Muscle of leg (tissue), 3 donors: ENCODE measurements at regions not wholly inside any gene's neighbourhood (a gene's known extent, or its start where the extent isn't known, plus 50 kb on each side); places are given as distances from the start of the nearest gene placed in this dataset.
A peak's percentile ranks its signal among the peaks of the same experiment; 100 is the strongest.
"Not testable (repeated sequence)": the region's sequence is repeated elsewhere in the genome, so short reads cannot be mapped to it uniquely, and the experiment has no call there.

Experiments used
- DNase-seq: peaks from one replicate; pipeline ENCODE4 v3.0.0; 2013
- H3K27ac ChIP-seq: one replicate; pipeline ENCODE4 v1.5.1; 2013; ENCODE audit warnings: mild to moderate bottlenecking, low read length, control low read depth
- H3K27me3 ChIP-seq: one replicate; pipeline ENCODE4 v1.6.1; 2013; ENCODE audit warnings: low read length; ENCODE audit not compliant: control insufficient read depth, insufficient read depth
- H3K36me3 ChIP-seq: one replicate; pipeline ENCODE4 v1.6.1; 2013; ENCODE audit warnings: low read length; ENCODE audit not compliant: control insufficient read depth, insufficient read depth
- H3K4me1 ChIP-seq: one replicate; pipeline ENCODE4 v1.6.1; 2013; ENCODE audit warnings: low read length; ENCODE audit not compliant: control insufficient read depth, insufficient read depth
- H3K4me3 ChIP-seq: one replicate; pipeline ENCODE4 v1.5.1; 2013; ENCODE audit warnings: low read length, control low read depth
- H3K9me3 ChIP-seq: replicated peaks from 2 replicates; pipeline ENCODE4 v1.6.1; 2013; ENCODE audit warnings: low read depth, low read length; ENCODE audit not compliant: control insufficient read depth
- WGBS: methylation state at CpG from one replicate; pipeline ENCODE4 v1.1.5; 2013; ENCODE audit warnings: missing lambda C conversion rate; ENCODE audit not compliant: insufficient coverage; 5-methylcytosine and 5-hydroxymethylcytosine counted together

GRCh38 chr13:59404331-59404730 is 759.4 kb downstream of the DIAPH3 start:
- H3K4me1 ChIP-seq, result peaks cover 13% of the 10 kb centered on the region
- no peak overlapping the region for H3K4me3 ChIP-seq
- H3K9me3 ChIP-seq, result peaks cover 12% of the 10 kb centered on the region
- DNase-seq, result no peak
- H3K27me3 ChIP-seq, result no peaks in the 10 kb centered on the region
- H3K27ac ChIP-seq, result no peak overlapping the region
- no peaks in the 10 kb centered on the region for H3K36me3 ChIP-seq

GRCh38 chr13:59407251-59407650 is 756.5 kb downstream of the DIAPH3 start:
- WGBS, result no CpG with 5 or more reads among the region's 2 CpGs
- H3K4me3 ChIP-seq, H3K27ac ChIP-seq, H3K36me3 ChIP-seq, H3K27me3 ChIP-seq, DNase-seq: not testable (repeated sequence)
- Histone ChIP-seq H3K9me3 (peaks cover 12% of the 10 kb centered on the region), H3K4me1 (peaks cover 15% of the 10 kb centered on the region)

- no peaks in the 10 kb centered on the region for H3K36me3 ChIP-seq
- H3K4me1 ChIP-seq, result peaks cover 15% of the 10 kb centered on the region
- H3K9me3 ChIP-seq, result peaks cover 12% of the 10 kb centered on the region
- no peak overlapping the region for H3K4me3 ChIP-seq
- no peaks in the 10 kb centered on the region for H3K27me3 ChIP-seq
- DNase-seq, result peak; percentile 28
- H3K27ac ChIP-seq, result peak overlapping the region; percentile 64
- WGBS, result 40% methylated on average over 1 of the region's 5 CpGs
Observed at GRCh38 chr13:59408738-59409137, 755.0 kb downstream of the DIAPH3 start.

GRCh38 chr13:59409211-59409610 is 754.5 kb downstream of the DIAPH3 start:
- Histone ChIP-seq H3K4me1 (peaks cover 15% of the 10 kb centered on the region), H3K27ac (peak overlapping the region; percentile 64), H3K27me3 (no peaks in the 10 kb centered on the region), H3K4me3 (no peak overlapping the region), H3K9me3 (peaks cover 12% of the 10 kb centered on the region), H3K36me3 (no peaks in the 10 kb centered on the region)
- DNase-seq, result peak; percentile 93
- 6% methylated on average over 2 of the region's 2 CpGs for WGBS

- DNase-seq, result no peak
- peak overlapping the region; percentile 64 for H3K27ac ChIP-seq
- peaks cover 12% of the 10 kb centered on the region for H3K9me3 ChIP-seq
- peaks cover 15% of the 10 kb centered on the region for H3K4me1 ChIP-seq
- H3K27me3 ChIP-seq, result no peaks in the 10 kb centered on the region
- H3K36me3 ChIP-seq, result no peaks in the 10 kb centered on the region
- no CpG with 5 or more reads among the region's 8 CpGs for WGBS
- H3K4me3 ChIP-seq, result no peak overlapping the region
Observed at GRCh38 chr13:59409634-59410200, 754.0 kb downstream of the DIAPH3 start.

GRCh38 chr13:59413126-59413525 is 750.6 kb downstream of the DIAPH3 start:
- Histone ChIP-seq H3K27me3 (no peaks in the 10 kb centered on the region), H3K9me3 (no peaks in the 10 kb centered on the region), H3K36me3 (no peaks in the 10 kb centered on the region), H3K4me3 (no peak overlapping the region), H3K4me1 (peaks cover 15% of the 10 kb centered on the region), H3K27ac (no peak overlapping the region)
- no peak for DNase-seq

GRCh38 chr13:59414006-59414405 is 749.7 kb downstream of the DIAPH3 start:
- Histone ChIP-seq H3K27ac (no peak overlapping the region), H3K36me3 (no peaks in the 10 kb centered on the region), H3K27me3 (no peaks in the 10 kb centered on the region), H3K9me3 (no peaks in the 10 kb centered on the region), H3K4me3 (no peak overlapping the region), H3K4me1 (peaks cover 6% of the 10 kb centered on the region)
- no peak for DNase-seq
- no CpG with 5 or more reads among the region's 1 CpG for WGBS

- 86% methylated on average over 4 of the region's 5 CpGs for WGBS
- no peaks in the 10 kb centered on the region for H3K36me3 ChIP-seq
- no peak overlapping the region for H3K4me3 ChIP-seq
- no peak overlapping the region for H3K27ac ChIP-seq
- H3K27me3 ChIP-seq, result no peaks in the 10 kb centered on the region
- no peaks in the 10 kb centered on the region for H3K4me1 ChIP-seq
- no peak for DNase-seq
- no peaks in the 10 kb centered on the region for H3K9me3 ChIP-seq
Observed at GRCh38 chr13:59415498-59415897, 748.2 kb downstream of the DIAPH3 start.

- Histone ChIP-seq H3K4me3 (no peak overlapping the region), H3K36me3 (no peaks in the 10 kb centered on the region), H3K9me3 (no peaks in the 10 kb centered on the region), H3K4me1 (no peaks in the 10 kb centered on the region), H3K27ac (no peak overlapping the region), H3K27me3 (no peaks in the 10 kb centered on the region)
- DNase-seq, result no peak
- 94% methylated on average over 2 of the region's 2 CpGs for WGBS
Observed at GRCh38 chr13:59416561-59416960, 747.2 kb downstream of the DIAPH3 start.

- 44% methylated on average over 4 of the region's 4 CpGs for WGBS
- peaks cover 3% of the 10 kb centered on the region for H3K4me1 ChIP-seq
Observed at GRCh38 chr13:59422646-59423045, 741.1 kb downstream of the DIAPH3 start.

GRCh38 chr13:59423708-59424340 is 739.9 kb downstream of the DIAPH3 start:
- Histone ChIP-seq H3K4me1 (peaks cover 3% of the 10 kb centered on the region), H3K27ac (no peak overlapping the region), H3K27me3 (no peaks in the 10 kb centered on the region), H3K4me3 (no peak overlapping the region), H3K9me3 (no peaks in the 10 kb centered on the region), H3K36me3 (no peaks in the 10 kb centered on the region)
- WGBS, result no CpG with 5 or more reads among the region's 4 CpGs
- DNase-seq, result peak; percentile 73

More at GRCh38 chr13:59422646-59423045, 741.1 kb downstream of the DIAPH3 start:
- DNase-seq, result peak; percentile 32
- no peaks in the 10 kb centered on the region for H3K36me3 ChIP-seq
- no peak overlapping the region for H3K4me3 ChIP-seq
- no peaks in the 10 kb centered on the region for H3K9me3 ChIP-seq
- no peak overlapping the region for H3K27ac ChIP-seq
- H3K27me3 ChIP-seq, result no peaks in the 10 kb centered on the region
